NT2/D1 (cell line): ENCODE measurements at regions not wholly inside any gene's neighbourhood (a gene's known extent, or its start where the extent isn't known, plus 50 kb on each side); places are given as distances from the start of the nearest gene placed in this dataset.

Experiments used
- SUZ12 ChIP-seq: IDR thresholded peaks from 2 replicates; pipeline ENCODE4 v1.6.1; 2011; ENCODE audit not compliant: insufficient read length, insufficient read depth; ENCODE audit errors: extremely low read depth
- YY1 ChIP-seq: IDR thresholded peaks from 2 replicates; pipeline ENCODE4 v1.6.1; 2011; ENCODE audit not compliant: insufficient read length, insufficient read depth
- ZNF274 ChIP-seq: IDR thresholded peaks from 2 replicates; pipeline ENCODE4 v1.6.1; 2011; ENCODE audit warnings: mild to moderate bottlenecking, low read depth, low read length

DNA sequence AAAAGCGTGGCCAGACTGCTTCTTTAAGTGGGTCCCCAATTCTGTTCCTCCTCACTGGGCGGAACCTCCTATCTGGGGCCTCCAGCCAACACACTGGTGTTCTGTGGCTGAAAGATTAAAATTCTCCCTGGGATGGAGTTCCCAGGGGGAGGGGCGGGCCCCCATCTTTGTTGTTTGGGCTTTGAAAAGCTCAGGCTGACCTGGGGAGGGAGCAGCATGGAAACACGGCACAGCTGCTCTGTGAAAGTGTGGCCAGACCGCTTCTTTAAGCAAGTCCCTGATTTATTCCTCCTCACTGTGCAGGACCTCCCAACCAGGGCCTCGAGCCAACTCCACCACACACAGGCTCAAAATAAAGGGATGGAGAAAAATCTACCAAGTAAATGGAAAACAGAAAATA lies 219.5 kb downstream of the TMEM47 start:
- no peak for TF ChIP-seq ZNF274
- TF ChIP-seq SUZ12: no peak
- TF ChIP-seq YY1: no peak
